Psoas muscle (tissue), 7 donors: ENCODE measurements at regions not wholly inside any gene's neighbourhood (a gene's known extent, or its start where the extent isn't known, plus 50 kb on each side); places are given as distances from the start of the nearest gene placed in this dataset.

Source experiments
- ATAC-seq, 4 donors: fragments of 200-7000 bp; cut with Tn5 transposase; one replicate each; pipeline ENCODE4 v1.9.1; 2020; ENCODE audit warnings: moderate library complexity in 3 of 4, mild to moderate bottlenecking in 2 of 4
- DNase-seq, 2 donors: peaks; one replicate each; pipeline ENCODE4 v3.0.0-alpha.2; 2020
- H3K27ac ChIP-seq: fragments of 200-600 bp; one replicate; pipeline ENCODE4 v1.8.0; 2022
- H3K27me3 ChIP-seq, 3 donors: fragments of 200-600 bp in 1 of 3; one replicate each; pipeline versions ENCODE4 v1.6.1 to v1.8.0; 2013 to 2022; ENCODE audit warnings: low read length in 2 of 3, mild to moderate bottlenecking in 2 of 3, moderate library complexity in 1 of 3; ENCODE audit not compliant: insufficient read depth in 3 of 3
- H3K36me3 ChIP-seq, 2 donors: fragments of 200-600 bp in 1 of 2; one replicate each; pipeline versions ENCODE4 v1.6.1 to v1.8.0; 2013 to 2022; ENCODE audit warnings: low read depth in 1 of 2, mild to moderate bottlenecking in 1 of 2, moderate library complexity in 1 of 2; ENCODE audit not compliant: insufficient read depth in 1 of 2
- H3K4me1 ChIP-seq: fragments of 200-600 bp; one replicate; pipeline ENCODE4 v1.8.0; 2022
- H3K4me3 ChIP-seq: fragments of 200-600 bp; one replicate; pipeline ENCODE4 v1.8.0; 2022; ENCODE audit warnings: mild to moderate bottlenecking
- H3K9me3 ChIP-seq: fragments of 200-600 bp; one replicate; pipeline ENCODE4 v1.8.0; 2022
- WGBS, 3 donors: extraction: QIAGEN DNeasy Blood & Tissue Kit; methylation state at CpG; one replicate each; pipeline versions ENCODE4 v1.1.6 to v1.1.7; 2013; 5-methylcytosine and 5-hydroxymethylcytosine counted together
- intact Hi-C, 2 donors: fragments of 100-400 bp; cut with DNase I; formaldehyde crosslinking; loops; one replicate each; pipeline versions ENCODE4 v1.11.0 to v1.14.2; 2022
- TF ChIP-seq, protein P1 (sequence below): fragments of 200-600 bp; IDR thresholded peaks from one replicate; pipeline ENCODE4 v1.8.0; 2022; ENCODE audit warnings: antibody characterized with exemption
- donor health status: healthy with polysubstance abuse.
- donor health status: DM: no; HTN: no; CAD: no; lungs with moderate emphysema.
- donor health status: Bipolar disorder and iron deficiency.
- donor health status: healthy.
- donor health status: DM: yes; HTN: yes; CAD: no.
- donor health status: DM: no; HTN: no; CAD: no.
- donor health status: DM: yes; HTN: yes; CAD: no.

GRCh38 chr15:46177219-46177618, 542.4 kb downstream of the SQOR start:
- TF ChIP-seq, protein P1, sequence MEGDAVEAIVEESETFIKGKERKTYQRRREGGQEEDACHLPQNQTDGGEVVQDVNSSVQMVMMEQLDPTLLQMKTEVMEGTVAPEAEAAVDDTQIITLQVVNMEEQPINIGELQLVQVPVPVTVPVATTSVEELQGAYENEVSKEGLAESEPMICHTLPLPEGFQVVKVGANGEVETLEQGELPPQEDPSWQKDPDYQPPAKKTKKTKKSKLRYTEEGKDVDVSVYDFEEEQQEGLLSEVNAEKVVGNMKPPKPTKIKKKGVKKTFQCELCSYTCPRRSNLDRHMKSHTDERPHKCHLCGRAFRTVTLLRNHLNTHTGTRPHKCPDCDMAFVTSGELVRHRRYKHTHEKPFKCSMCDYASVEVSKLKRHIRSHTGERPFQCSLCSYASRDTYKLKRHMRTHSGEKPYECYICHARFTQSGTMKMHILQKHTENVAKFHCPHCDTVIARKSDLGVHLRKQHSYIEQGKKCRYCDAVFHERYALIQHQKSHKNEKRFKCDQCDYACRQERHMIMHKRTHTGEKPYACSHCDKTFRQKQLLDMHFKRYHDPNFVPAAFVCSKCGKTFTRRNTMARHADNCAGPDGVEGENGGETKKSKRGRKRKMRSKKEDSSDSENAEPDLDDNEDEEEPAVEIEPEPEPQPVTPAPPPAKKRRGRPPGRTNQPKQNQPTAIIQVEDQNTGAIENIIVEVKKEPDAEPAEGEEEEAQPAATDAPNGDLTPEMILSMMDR, result no peak
- WGBS, 3 donors, result 68 to 85% (median 84%) methylated on average over 2 of the region's 2 CpGs
- H3K4me3 ChIP-seq, result no peak overlapping the region
- H3K27ac ChIP-seq, result no peak overlapping the region
- intact Hi-C loops, result no loop called here
- H3K9me3 ChIP-seq, result peaks cover 5% of the 10 kb centered on the region
- H3K27me3 ChIP-seq, result no peaks in the 10 kb centered on the region
- ATAC-seq (no peak), DNase-seq (no peak)
- no peaks in the 10 kb centered on the region for H3K36me3 ChIP-seq
- no peaks in the 10 kb centered on the region for H3K4me1 ChIP-seq

- intact Hi-C loops, result no loop called here
- Histone ChIP-seq H3K27ac (no peak overlapping the region), H3K27me3 (no peaks in the 10 kb centered on the region), H3K9me3 (peaks cover 5% of the 10 kb centered on the region), H3K36me3 (no peaks in the 10 kb centered on the region), H3K4me3 (no peak overlapping the region), H3K4me1 (no peaks in the 10 kb centered on the region)
- 79 to 85% (median 82%) methylated on average over 1 of the region's 1 CpG for WGBS, 3 donors
- TF ChIP-seq, protein P1, result no peak
- DNase-seq (no peak), ATAC-seq (no peak)
Observed at GRCh38 chr15:46178138-46178537, 543.3 kb downstream of the SQOR start.

DNA sequence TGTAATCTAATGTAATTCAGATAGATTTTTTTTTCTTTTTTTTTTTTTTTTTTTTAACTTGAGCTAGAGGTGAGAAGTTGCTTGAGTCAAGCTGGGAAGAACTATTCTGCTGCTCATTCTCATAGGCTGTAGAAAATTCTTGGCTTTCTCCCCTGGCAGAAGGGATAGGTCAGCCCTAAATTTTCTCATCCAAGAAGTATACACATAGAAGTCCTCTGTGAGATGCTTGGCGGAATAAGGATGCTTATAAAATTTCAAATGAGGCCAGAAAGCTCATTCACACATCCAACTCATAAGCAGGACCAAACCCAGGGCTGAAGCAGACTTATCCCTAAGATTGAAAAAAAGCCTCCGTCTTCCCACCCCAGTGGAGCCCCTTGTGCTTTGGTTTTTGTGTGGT, 572.5 kb downstream of the SQOR start:
- Histone ChIP-seq H3K27me3 (no peaks in the 10 kb centered on the region), H3K4me3 (no peak overlapping the region), H3K27ac (no peak overlapping the region), H3K9me3 (no peaks in the 10 kb centered on the region), H3K4me1 (no peaks in the 10 kb centered on the region), H3K36me3 (no peaks in the 10 kb centered on the region)
- 73 to 82% (median 78%) methylated on average over 2 of the region's 2 CpGs for WGBS, 3 donors
- intact Hi-C loops, result no loop called here
- ATAC-seq, result no peak
- TF ChIP-seq, protein P1, result no peak
- no peak for DNase-seq

DNA sequence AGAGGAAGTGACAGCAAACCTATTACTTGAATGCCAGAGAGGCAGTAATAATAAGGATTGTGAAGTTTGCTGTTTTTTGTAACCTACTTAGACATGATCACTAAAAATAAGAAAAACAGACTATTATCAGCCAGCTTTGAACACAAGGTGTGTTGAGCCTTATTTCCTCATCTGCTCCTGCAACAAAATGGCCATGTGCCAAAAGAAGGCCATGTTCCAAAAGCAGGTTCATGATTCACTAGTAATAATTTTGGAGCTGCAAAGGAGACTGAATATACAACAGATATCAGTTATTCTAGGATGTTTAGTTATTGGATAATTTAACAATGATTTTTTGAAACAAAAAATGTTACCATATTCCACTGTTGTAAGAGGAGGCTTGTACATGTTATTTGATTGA, 578.7 kb downstream of the SQOR start:
- no peaks in the 10 kb centered on the region for H3K4me1 ChIP-seq
- DNase-seq (no peak), ATAC-seq (no peak)
- no peaks in the 10 kb centered on the region for H3K9me3 ChIP-seq
- intact Hi-C loops, result no loop called here
- no peak overlapping the region for H3K27ac ChIP-seq
- H3K36me3 ChIP-seq, result no peaks in the 10 kb centered on the region
- TF ChIP-seq, protein P1, result no peak
- H3K4me3 ChIP-seq, result no peak overlapping the region
- H3K27me3 ChIP-seq, result no peaks in the 10 kb centered on the region

DNA sequence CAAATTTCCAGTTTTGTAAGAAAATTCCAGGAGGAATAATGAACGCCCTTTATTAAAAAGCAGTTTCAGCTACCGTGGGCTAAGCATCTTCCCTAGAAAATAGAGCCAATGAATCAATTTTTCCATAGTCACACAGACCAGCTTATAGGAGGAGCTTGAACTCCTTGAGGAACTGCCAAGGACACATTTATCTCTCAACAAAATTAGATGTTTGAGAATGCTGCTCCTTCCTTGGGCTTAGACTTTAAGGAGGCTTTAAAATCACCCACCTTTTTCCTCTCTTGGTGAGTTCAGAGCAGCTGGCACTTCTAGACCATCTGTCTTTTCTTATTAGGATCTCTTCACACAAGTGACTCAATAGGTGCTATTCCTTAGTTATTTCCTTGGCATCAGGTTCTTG, 588.0 kb downstream of the SQOR start:
- no peaks in the 10 kb centered on the region for H3K4me1 ChIP-seq
- no peak overlapping the region for H3K27ac ChIP-seq
- no peaks in the 10 kb centered on the region for H3K36me3 ChIP-seq
- H3K27me3 ChIP-seq, result peaks cover 0 to 2% (median 0%) of the 10 kb centered on the region in 3 donors
- WGBS, 3 donors, result 59 to 75% (median 69%) methylated on average over 2 of the region's 2 CpGs
- intact Hi-C loops, result no loop called here
- no peak for ATAC-seq
- DNase-seq, result no peak
- H3K9me3 ChIP-seq, result no peaks in the 10 kb centered on the region
- H3K4me3 ChIP-seq, result no peak overlapping the region
- TF ChIP-seq, protein P1, result no peak
